ENCODE measurements at regions not wholly inside any gene's neighbourhood (a gene's known extent, or its start where the extent isn't known, plus 50 kb on each side); places are given as distances from the start of the nearest gene placed in this dataset.

- H3K4me3 ChIP-seq (ENCODE audit: low read depth, low read length) = no peak overlapping the region
- DNase-seq (ENCODE audit: low read depth) = no peak
- TF ChIP-seq CTCF (IDR thresholded peaks at IDR 0.05; ENCODE audit: insufficient read depth, low read depth, low read length, missing control alignments) = no peak
These were observed 87.7 kb downstream of the RMI2 start for GRCh38 chr16:11432856-11433395.

- TF ChIP-seq CTCF (IDR thresholded peaks at IDR 0.05; ENCODE audit: insufficient read depth, low read depth, low read length, missing control alignments) = no peak
- DNase-seq (ENCODE audit: low read depth) = no peak
- no peak overlapping the region for H3K4me3 ChIP-seq (ENCODE audit: low read depth, low read length)
These were observed 90.3 kb downstream of the RMI2 start for GRCh38 chr16:11435576-11435975.

GRCh38 chr16:11437069-11437468, 91.8 kb downstream of the RMI2 start:
- DNase-seq (ENCODE audit: low read depth) = no peak

GRCh38 chr16:11439790-11440656, 94.8 kb downstream of the RMI2 start:
- no peak for TF ChIP-seq CTCF (IDR thresholded peaks at IDR 0.05; ENCODE audit: insufficient read depth, low read depth, low read length, missing control alignments)
- no peak overlapping the region for H3K4me3 ChIP-seq (ENCODE audit: low read depth, low read length)
- DNase-seq (ENCODE audit: low read depth) = no peak

More at GRCh38 chr16:11437069-11437468, 91.8 kb downstream of the RMI2 start:
- TF ChIP-seq CTCF (IDR thresholded peaks at IDR 0.05; ENCODE audit: insufficient read depth, low read depth, low read length, missing control alignments) = no peak
- no peak overlapping the region for H3K4me3 ChIP-seq (ENCODE audit: low read depth, low read length)

- TF ChIP-seq CTCF (IDR thresholded peaks at IDR 0.05; ENCODE audit: insufficient read depth, low read depth, low read length, missing control alignments) = no peak
- DNase-seq (ENCODE audit: low read depth) = no peak
- H3K4me3 ChIP-seq (ENCODE audit: low read depth, low read length) = no peak overlapping the region
These were observed 95.4 kb downstream of the RMI2 start for GRCh38 chr16:11440657-11441012.

- DNase-seq (ENCODE audit: low read depth) = no peak
- H3K4me3 ChIP-seq (ENCODE audit: low read depth, low read length) = no peak overlapping the region
- TF ChIP-seq CTCF (IDR thresholded peaks at IDR 0.05; ENCODE audit: insufficient read depth, low read depth, low read length, missing control alignments) = no peak
These were observed 100.2 kb downstream of the RMI2 start for GRCh38 chr16:11445486-11445885.
